HG03460 (cell line): ENCODE measurements at regions not wholly inside any gene's neighbourhood (a gene's known extent, or its start where the extent isn't known, plus 50 kb on each side); places are given as distances from the start of the nearest gene placed in this dataset.
A peak's percentile ranks its signal among the peaks of the same experiment; 100 is the strongest.

Source experiments
- ATAC-seq: cut with Tn5 transposase; IDR thresholded peaks from one replicate; pipeline ENCODE4 v1.9.1; 2021; ENCODE audit not compliant: unreplicated experiment

- ATAC-seq: no peak
These were observed 359.3 kb downstream of the IRS1 start for GRCh38 chr2:226440127-226440918.

GRCh38 chr2:226439337-226439736 is 360.3 kb downstream of the IRS1 start:
- no peak for ATAC-seq

GRCh38 chr2:226435146-226435545 is 364.5 kb downstream of the IRS1 start:
- ATAC-seq: no peak

GRCh38 chr2:226434702-226435101 is 364.9 kb downstream of the IRS1 start:
- ATAC-seq: no peak

- ATAC-seq: no peak
These were observed 368.2 kb downstream of the IRS1 start for GRCh38 chr2:226431288-226431948.

GRCh38 chr2:226429476-226429875 is 370.1 kb downstream of the IRS1 start:
- no peak for ATAC-seq

- ATAC-seq: no peak
These were observed 371.9 kb downstream of the IRS1 start for GRCh38 chr2:226427538-226428307.

- ATAC-seq: no peak
These were observed 373.3 kb downstream of the IRS1 start for GRCh38 chr2:226426292-226426736.

GRCh38 chr2:226424971-226425370 is 374.6 kb downstream of the IRS1 start:
- no peak for ATAC-seq

GRCh38 chr2:226423498-226423960 is 376.1 kb downstream of the IRS1 start:
- peak; percentile 69 for ATAC-seq

GRCh38 chr2:226420646-226421045 is 379.0 kb downstream of the IRS1 start:
- no peak for ATAC-seq

GRCh38 chr2:226418521-226418920 is 381.1 kb downstream of the IRS1 start:
- ATAC-seq: no peak

GRCh38 chr2:226414335-226414734 is 385.3 kb downstream of the IRS1 start:
- ATAC-seq: no peak

- ATAC-seq: no peak
These were observed 386.0 kb downstream of the IRS1 start for GRCh38 chr2:226413498-226414130.

- ATAC-seq: no peak
These were observed 387.8 kb downstream of the IRS1 start for GRCh38 chr2:226411727-226412360.

GRCh38 chr2:226411205-226411604 is 388.4 kb downstream of the IRS1 start:
- no peak for ATAC-seq

- ATAC-seq: no peak
These were observed 389.3 kb downstream of the IRS1 start for GRCh38 chr2:226410247-226410835.

- no peak for ATAC-seq
These were observed 390.5 kb downstream of the IRS1 start for GRCh38 chr2:226409134-226409533.

GRCh38 chr2:226408141-226408540 is 391.5 kb downstream of the IRS1 start:
- ATAC-seq: no peak

- ATAC-seq: no peak
These were observed 392.5 kb downstream of the IRS1 start for GRCh38 chr2:226407135-226407534.
